HCT116 (cell line): ENCODE measurements at regions not wholly inside any gene's neighbourhood (a gene's known extent, or its start where the extent isn't known, plus 50 kb on each side); places are given as distances from the start of the nearest gene placed in this dataset.

Experiments
- CTCF ChIP-seq, 3 experiments: fragments of 200-600 bp in 1 of 3; sonication (generic) in 1 of 3; IDR thresholded peaks in 2 of 3; conservative IDR thresholded peaks in 1 of 3; 2 replicates each; pipeline ENCODE4 v1.5.1; 2012 to 2017; ENCODE audit warnings: low read depth in 2 of 3, low read length in 2 of 3, antibody characterized with exemption in 1 of 3, borderline replicate concordance in 1 of 3, control low read depth in 1 of 3, mild to moderate bottlenecking in 1 of 3, mixed read lengths in 1 of 3, mixed run types in 1 of 3, moderate library complexity in 1 of 3; ENCODE audit not compliant: insufficient read depth in 1 of 3
- MAX ChIP-seq: IDR thresholded peaks from 2 replicates; pipeline ENCODE4 v1.6.1; 2012
- POLR2A ChIP-seq: IDR thresholded peaks from 2 replicates; pipeline ENCODE4 v1.7.0; 2011; ENCODE audit warnings: borderline replicate concordance; ENCODE audit not compliant: insufficient read depth, insufficient read length; ENCODE audit errors: extremely low read depth
- POLR2AphosphoS5 ChIP-seq: IDR thresholded peaks from 2 replicates; pipeline ENCODE4 v1.6.1; 2011; ENCODE audit warnings: mild to moderate bottlenecking, low read depth, low read length, moderate library complexity
- SP1 ChIP-seq: IDR thresholded peaks from 2 replicates; pipeline ENCODE4 v1.6.1; 2012; ENCODE audit warnings: low read depth
- TCF7L2 ChIP-seq: IDR thresholded peaks from 2 replicates; pipeline ENCODE4 v1.7.0; 2011; ENCODE audit warnings: borderline replicate concordance, inconsistent platforms; ENCODE audit not compliant: insufficient read depth, insufficient read length; ENCODE audit errors: extremely low read depth
- YY1 ChIP-seq: IDR thresholded peaks from 2 replicates; pipeline ENCODE4 v1.6.1; 2011; ENCODE audit warnings: low read length, low read depth, moderate library complexity, mild to moderate bottlenecking; ENCODE audit not compliant: insufficient replicate concordance; ENCODE audit errors: extremely low read depth
- ZFX ChIP-seq: fragments of 450-650 bp; IDR thresholded peaks from 2 replicates; pipeline ENCODE4 v1.6.1; 2017

- TF ChIP-seq CTCF (IDR thresholded peaks at IDR 0.05 in 2 of 3, conservative IDR thresholded peaks at IDR 0.05 in 1 of 3; ENCODE audit: borderline replicate concordance in 1 of 3, insufficient read depth in 1 of 3, low read depth in 2 of 3, low read length in 2 of 3) = no peak
- no peak for TF ChIP-seq POLR2A
- no peak for TF ChIP-seq YY1
- no peak for TF ChIP-seq TCF7L2
- no peak for TF ChIP-seq SP1
- TF ChIP-seq POLR2AphosphoS5 = no peak
- TF ChIP-seq ZFX = no peak
- TF ChIP-seq MAX = no peak
Measured at GRCh38 chr13:30032263-30032662, 181.8 kb upstream of the UBL3 start.
